HL-60 (cell line): ENCODE measurements at regions not wholly inside any gene's neighbourhood (a gene's known extent, or its start where the extent isn't known, plus 50 kb on each side); places are given as distances from the start of the nearest gene placed in this dataset.
"Not testable (repeated sequence)": the region's sequence is repeated elsewhere in the genome, so short reads cannot be mapped to it uniquely, and the experiment has no call there.

Experiments used
- DNase-seq, 2 experiments: peaks; one replicate each; pipeline ENCODE4 v3.0.0-alpha.2; 2010 to 2020; ENCODE audit warnings: low read depth in 1 of 2, low spot score in 1 of 2
- H3K27ac ChIP-seq: fragments of 250-450 bp; sonication (Bioruptor Pico); replicated peaks from 2 replicates; pipeline ENCODE4 v1.5.1; 2020; ENCODE audit warnings: mild to moderate bottlenecking, moderate library complexity
- H3K27me3 ChIP-seq: fragments of 250-450 bp; sonication (Bioruptor Pico); 2 replicates; pipeline ENCODE4 v1.5.1; 2021; ENCODE audit warnings: mild to moderate bottlenecking, moderate library complexity; ENCODE audit not compliant: insufficient read depth, poor library complexity, severe bottlenecking
- H3K4me3 ChIP-seq: replicated peaks from 2 replicates; pipeline ENCODE4 v1.5.1; 2011; ENCODE audit warnings: mild to moderate bottlenecking, control low read depth, low read length; ENCODE audit not compliant: insufficient read depth
- GABPA ChIP-seq: IDR thresholded peaks from 2 replicates; pipeline ENCODE4 v1.6.1; 2012; ENCODE audit warnings: low read depth
- POLR2AphosphoS5 ChIP-seq: IDR thresholded peaks from 2 replicates; pipeline ENCODE4 v1.6.1; 2012; ENCODE audit warnings: low read depth
- SPI1 ChIP-seq: IDR thresholded peaks from 2 replicates; pipeline ENCODE4 v1.6.1; 2012; ENCODE audit warnings: low read depth, mild to moderate bottlenecking, borderline replicate concordance
- TF ChIP-seq, protein P1 (sequence below): IDR thresholded peaks from one replicate; pipeline ENCODE4 v1.5.1; 2011; ENCODE audit warnings: low read length, control low read depth, inconsistent platforms; ENCODE audit not compliant: insufficient read depth
- TF ChIP-seq, protein P2 (sequence below): IDR thresholded peaks from 2 replicates; pipeline ENCODE4 v1.6.1; 2012; ENCODE audit warnings: low read depth; ENCODE audit not compliant: insufficient replicate concordance

DNA sequence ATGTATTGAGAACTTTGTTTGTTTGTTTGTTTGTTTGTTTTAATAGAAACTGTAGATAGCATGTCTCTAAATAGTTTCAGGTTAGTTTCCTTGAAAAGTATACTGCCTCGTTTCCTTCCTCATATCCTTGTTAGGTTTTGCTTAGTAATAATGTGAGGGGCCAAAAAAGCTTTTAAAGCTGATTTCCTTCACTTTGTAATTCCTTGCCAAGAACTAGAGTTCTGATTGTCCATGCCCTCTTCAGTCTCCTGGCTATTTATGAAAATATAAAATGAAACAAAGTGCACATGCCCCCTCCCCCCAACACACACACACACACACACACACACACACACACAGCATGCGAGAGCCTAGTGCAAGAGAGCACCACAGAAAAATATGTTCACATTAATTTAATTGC, 115.8 kb downstream of the FZD1 start:
- no peak overlapping the region for H3K4me3 ChIP-seq
- H3K27ac ChIP-seq = no peak overlapping the region
- TF ChIP-seq SPI1 (no peak), GABPA (no peak), POLR2AphosphoS5 (no peak)
- TF ChIP-seq, protein P1, sequence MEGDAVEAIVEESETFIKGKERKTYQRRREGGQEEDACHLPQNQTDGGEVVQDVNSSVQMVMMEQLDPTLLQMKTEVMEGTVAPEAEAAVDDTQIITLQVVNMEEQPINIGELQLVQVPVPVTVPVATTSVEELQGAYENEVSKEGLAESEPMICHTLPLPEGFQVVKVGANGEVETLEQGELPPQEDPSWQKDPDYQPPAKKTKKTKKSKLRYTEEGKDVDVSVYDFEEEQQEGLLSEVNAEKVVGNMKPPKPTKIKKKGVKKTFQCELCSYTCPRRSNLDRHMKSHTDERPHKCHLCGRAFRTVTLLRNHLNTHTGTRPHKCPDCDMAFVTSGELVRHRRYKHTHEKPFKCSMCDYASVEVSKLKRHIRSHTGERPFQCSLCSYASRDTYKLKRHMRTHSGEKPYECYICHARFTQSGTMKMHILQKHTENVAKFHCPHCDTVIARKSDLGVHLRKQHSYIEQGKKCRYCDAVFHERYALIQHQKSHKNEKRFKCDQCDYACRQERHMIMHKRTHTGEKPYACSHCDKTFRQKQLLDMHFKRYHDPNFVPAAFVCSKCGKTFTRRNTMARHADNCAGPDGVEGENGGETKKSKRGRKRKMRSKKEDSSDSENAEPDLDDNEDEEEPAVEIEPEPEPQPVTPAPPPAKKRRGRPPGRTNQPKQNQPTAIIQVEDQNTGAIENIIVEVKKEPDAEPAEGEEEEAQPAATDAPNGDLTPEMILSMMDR = no peak
- TF ChIP-seq, protein P2, sequence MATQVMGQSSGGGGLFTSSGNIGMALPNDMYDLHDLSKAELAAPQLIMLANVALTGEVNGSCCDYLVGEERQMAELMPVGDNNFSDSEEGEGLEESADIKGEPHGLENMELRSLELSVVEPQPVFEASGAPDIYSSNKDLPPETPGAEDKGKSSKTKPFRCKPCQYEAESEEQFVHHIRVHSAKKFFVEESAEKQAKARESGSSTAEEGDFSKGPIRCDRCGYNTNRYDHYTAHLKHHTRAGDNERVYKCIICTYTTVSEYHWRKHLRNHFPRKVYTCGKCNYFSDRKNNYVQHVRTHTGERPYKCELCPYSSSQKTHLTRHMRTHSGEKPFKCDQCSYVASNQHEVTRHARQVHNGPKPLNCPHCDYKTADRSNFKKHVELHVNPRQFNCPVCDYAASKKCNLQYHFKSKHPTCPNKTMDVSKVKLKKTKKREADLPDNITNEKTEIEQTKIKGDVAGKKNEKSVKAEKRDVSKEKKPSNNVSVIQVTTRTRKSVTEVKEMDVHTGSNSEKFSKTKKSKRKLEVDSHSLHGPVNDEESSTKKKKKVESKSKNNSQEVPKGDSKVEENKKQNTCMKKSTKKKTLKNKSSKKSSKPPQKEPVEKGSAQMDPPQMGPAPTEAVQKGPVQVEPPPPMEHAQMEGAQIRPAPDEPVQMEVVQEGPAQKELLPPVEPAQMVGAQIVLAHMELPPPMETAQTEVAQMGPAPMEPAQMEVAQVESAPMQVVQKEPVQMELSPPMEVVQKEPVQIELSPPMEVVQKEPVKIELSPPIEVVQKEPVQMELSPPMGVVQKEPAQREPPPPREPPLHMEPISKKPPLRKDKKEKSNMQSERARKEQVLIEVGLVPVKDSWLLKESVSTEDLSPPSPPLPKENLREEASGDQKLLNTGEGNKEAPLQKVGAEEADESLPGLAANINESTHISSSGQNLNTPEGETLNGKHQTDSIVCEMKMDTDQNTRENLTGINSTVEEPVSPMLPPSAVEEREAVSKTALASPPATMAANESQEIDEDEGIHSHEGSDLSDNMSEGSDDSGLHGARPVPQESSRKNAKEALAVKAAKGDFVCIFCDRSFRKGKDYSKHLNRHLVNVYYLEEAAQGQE = no peak
- no peak for DNase-seq
- no peaks in the 10 kb centered on the region for H3K27me3 ChIP-seq

DNA sequence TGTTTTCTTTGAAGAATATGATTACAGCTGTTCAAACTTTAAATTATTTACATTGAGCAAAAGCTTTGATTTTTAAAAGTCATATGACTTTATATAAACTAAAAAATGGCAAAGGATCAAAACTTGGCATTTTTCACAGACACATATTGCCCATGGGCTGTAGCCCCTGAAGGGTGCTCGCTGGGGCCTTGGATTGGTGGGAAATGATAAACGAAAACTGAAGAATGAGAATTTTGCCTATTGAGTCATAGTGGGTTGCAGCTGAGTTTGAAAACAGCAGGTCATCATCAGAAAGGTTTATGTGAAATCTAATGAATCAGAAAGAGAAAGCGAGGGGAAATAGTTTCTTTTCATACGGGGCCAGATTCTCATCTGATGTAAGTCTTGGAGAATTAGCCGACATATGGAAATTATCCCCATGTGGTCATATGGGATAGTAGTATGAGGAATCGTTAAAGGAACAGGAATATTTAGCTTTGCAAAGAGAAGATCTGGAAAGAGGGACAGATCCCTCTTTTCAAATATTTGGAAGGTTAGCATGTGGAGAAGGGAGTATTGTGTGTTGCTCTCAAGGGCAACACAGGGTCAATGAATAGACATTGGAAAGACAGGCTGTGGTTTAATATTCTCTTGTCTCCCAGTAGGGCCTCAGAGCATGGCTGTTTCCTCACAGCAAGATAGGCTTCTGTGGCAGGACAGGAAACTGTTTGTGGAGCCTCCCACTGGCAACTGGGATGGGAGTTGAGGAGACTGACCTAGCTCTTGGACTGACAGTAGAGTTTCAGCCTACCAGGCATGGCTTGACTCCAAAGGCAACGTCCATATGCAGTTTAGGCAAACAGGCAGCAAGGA, 119.0 kb downstream of the FZD1 start:
- no peak for TF ChIP-seq GABPA
- no peak for TF ChIP-seq POLR2AphosphoS5
- TF ChIP-seq, protein P2 = no peak
- TF ChIP-seq, protein P1 = no peak
- TF ChIP-seq SPI1 = no peak
- no peak for DNase-seq
- Histone ChIP-seq H3K27ac (no peak overlapping the region), H3K27me3 (no peaks in the 10 kb centered on the region), H3K4me3 (no peak overlapping the region)

DNA sequence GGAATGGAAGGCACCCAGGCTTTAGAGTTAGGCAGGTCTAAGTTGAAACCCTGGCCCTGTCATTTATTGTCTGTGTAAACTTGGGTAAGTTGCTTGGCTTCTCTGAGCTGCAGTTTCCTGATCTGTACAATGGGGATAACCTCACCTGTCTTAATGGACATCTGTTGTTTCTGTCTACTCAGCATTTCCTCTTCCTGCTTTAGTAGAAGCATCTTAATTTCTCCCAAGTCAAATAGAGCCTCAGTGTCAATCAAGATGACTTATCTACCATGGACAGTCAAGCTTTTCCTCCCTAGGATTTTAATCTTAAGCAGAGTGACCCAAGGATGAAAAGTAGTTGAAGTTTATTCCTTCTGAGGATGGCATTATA, 119.7 kb downstream of the FZD1 start:
- DNase-seq = no peak
- H3K27me3 ChIP-seq = no peaks in the 10 kb centered on the region
- no peak overlapping the region for H3K27ac ChIP-seq
- H3K4me3 ChIP-seq = no peak overlapping the region
- TF ChIP-seq, protein P2 = no peak
- TF ChIP-seq GABPA (no peak), SPI1 (no peak), POLR2AphosphoS5 (no peak)
- TF ChIP-seq, protein P1 = no peak

DNA sequence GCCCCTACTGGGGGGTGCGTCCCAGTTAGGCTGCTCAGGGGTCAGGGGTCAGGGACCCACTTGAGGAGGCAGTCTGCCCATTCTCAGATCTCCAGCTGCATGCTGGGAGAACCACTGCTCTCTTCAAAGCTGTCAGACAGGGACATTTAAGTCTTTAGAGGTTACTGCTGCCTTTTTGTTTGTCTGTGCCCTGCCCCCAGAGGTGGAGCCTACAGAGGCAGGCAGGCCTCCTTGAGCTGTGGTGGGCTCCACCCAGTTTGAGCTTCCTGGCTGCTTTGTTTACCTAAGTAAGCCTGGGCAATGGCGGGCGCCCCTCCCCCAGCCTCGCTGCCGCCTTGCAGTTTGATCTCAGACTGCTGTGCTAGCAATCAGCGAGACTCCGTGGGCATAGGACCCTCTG, 130.5 kb downstream of the FZD1 start:
- not testable (repeated sequence) for H3K27me3 ChIP-seq

DNA sequence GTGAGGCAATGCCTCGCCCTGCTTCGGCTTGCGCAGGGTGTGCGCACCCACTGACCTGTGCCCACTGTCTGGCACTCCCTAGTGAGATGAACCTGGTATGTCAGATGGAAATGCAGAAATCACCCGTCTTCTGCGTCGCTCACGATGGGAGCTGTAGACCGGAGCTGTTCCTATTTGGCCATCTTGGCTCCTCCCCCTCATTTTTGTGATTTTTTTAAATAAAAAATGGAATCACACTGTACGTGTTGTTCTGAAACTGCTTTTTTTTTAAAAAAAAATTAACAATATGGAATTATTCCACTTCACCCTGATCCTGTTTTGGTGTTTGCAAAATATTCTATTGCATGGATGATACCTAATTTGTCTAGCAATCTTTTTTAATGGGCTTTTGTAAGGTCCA, 131.1 kb downstream of the FZD1 start:
- H3K27me3 ChIP-seq, DNase-seq, H3K27ac ChIP-seq, H3K4me3 ChIP-seq: not testable (repeated sequence)

More for the DNA sequence above, 130.5 kb downstream of the FZD1 start:
- H3K4me3 ChIP-seq, DNase-seq, H3K27ac ChIP-seq: not testable (repeated sequence)
